ENCODE measurements at regions not wholly inside any gene's neighbourhood (a gene's known extent, or its start where the extent isn't known, plus 50 kb on each side); places are given as distances from the start of the nearest gene placed in this dataset.

DNA sequence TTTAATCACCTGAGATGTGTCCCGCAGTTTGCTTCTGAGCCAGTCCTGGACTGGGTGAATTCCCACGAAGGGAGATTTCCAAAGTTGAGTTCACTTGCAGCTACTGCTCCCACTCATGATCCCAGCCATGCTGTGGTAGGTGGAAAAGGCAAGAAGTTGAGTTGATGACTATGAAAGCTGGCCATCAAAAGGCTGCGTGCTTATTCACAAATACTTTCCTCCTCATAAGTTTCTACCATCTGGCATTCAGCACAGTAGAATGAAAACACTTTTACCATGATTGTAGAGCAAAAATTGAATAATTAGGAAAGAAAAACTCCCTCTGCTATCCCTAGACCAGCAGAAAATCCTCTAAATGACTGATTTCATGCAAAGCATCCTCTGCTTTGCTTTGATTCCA is 281.8 kb downstream of the INHBA start:
- WGBS, 2 donors (ENCODE audit: low coverage in 1 of 2), result 72 to 80% methylated on average over 1 to 3 of the region's 3 CpGs
- no peaks in the 10 kb centered on the region for H3K9me3 ChIP-seq
- no peak overlapping the region for H3K27ac ChIP-seq
- H3K4me3 ChIP-seq, result no peak overlapping the region
- intact Hi-C loops (cut with DNase I; ENCODE audit: low total_unique reads) (no loop called here), in situ Hi-C loops (cut with MboI; ENCODE audit: low pct_ligation_motif_present in 1 of 4, low pct_unique_long_range_greater_than_20kb in 1 of 4, low sequenced_read_pairs in 3 of 4) (no loop called here)
- H3K36me3 ChIP-seq, result no peaks in the 10 kb centered on the region
- TF ChIP-seq EP300 (IDR thresholded peaks at IDR 0.05; ENCODE audit: low read depth), result no peak
- no peak for TF ChIP-seq POLR2A (IDR thresholded peaks at IDR 0.05)
- TF ChIP-seq, protein P1, sequence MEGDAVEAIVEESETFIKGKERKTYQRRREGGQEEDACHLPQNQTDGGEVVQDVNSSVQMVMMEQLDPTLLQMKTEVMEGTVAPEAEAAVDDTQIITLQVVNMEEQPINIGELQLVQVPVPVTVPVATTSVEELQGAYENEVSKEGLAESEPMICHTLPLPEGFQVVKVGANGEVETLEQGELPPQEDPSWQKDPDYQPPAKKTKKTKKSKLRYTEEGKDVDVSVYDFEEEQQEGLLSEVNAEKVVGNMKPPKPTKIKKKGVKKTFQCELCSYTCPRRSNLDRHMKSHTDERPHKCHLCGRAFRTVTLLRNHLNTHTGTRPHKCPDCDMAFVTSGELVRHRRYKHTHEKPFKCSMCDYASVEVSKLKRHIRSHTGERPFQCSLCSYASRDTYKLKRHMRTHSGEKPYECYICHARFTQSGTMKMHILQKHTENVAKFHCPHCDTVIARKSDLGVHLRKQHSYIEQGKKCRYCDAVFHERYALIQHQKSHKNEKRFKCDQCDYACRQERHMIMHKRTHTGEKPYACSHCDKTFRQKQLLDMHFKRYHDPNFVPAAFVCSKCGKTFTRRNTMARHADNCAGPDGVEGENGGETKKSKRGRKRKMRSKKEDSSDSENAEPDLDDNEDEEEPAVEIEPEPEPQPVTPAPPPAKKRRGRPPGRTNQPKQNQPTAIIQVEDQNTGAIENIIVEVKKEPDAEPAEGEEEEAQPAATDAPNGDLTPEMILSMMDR (IDR thresholded peaks at IDR 0.05), result no peak
- TF ChIP-seq POLR2AphosphoS5 (IDR thresholded peaks at IDR 0.05), result no peak
- no peaks in the 10 kb centered on the region for H3K27me3 ChIP-seq
- DNase-seq, result no peak
- H3K4me1 ChIP-seq, result no peaks in the 10 kb centered on the region

DNA sequence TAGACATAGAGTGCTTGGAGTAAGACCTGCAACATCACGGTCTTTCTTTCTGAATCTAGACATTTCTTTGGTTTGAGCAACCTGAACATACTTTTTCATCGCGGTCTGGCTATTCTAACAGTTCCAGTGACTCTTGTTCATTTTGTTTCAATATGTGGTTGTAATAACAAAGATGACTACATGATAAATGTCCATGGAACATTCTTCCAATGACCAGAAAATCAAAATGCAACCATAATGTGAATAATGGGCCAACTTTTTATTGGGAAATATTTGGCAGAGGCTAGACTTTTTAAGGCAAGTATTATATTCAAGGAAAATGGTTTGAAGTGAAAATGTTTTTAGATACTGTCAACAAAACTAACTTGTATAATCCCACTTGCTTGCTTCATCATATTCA is 282.5 kb downstream of the INHBA start:
- WGBS, 2 donors (ENCODE audit: low coverage in 1 of 2), result 90 to 94% methylated on average over 3 of the region's 3 CpGs
- Histone ChIP-seq H3K9me3 (no peaks in the 10 kb centered on the region), H3K4me1 (no peaks in the 10 kb centered on the region), H3K4me3 (no peak overlapping the region), H3K27me3 (no peaks in the 10 kb centered on the region), H3K36me3 (no peaks in the 10 kb centered on the region), H3K27ac (no peak overlapping the region)
- in situ Hi-C loops (cut with MboI; ENCODE audit: low pct_ligation_motif_present in 1 of 4, low pct_unique_long_range_greater_than_20kb in 1 of 4, low sequenced_read_pairs in 3 of 4), result no loop called here
- DNase-seq, result no peak
- intact Hi-C loops (cut with DNase I; ENCODE audit: low total_unique reads), result no loop called here
- TF ChIP-seq POLR2A (IDR thresholded peaks at IDR 0.05), result no peak

DNA sequence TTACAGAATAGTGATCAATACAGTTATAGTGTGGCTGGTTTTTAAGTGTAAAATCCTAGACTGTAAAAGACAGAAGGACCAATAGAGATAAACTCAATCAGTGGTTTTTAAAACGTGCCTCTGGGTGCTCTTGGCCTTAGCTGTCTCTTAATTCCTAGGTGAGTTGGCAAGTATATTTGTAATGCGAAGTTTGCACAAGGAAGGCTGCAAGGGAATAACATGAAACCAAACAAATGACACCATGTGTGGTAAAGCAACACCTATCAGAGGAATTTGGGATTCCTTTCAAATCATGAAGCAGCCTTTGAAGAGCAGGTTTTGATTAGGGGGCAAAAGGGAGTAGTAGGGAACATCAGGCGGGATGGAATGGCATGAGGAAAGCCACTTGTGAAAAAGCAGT is 284.6 kb downstream of the INHBA start:
- Histone ChIP-seq H3K36me3 (no peaks in the 10 kb centered on the region), H3K27ac (no peak overlapping the region), H3K4me1 (no peaks in the 10 kb centered on the region), H3K4me3 (no peak overlapping the region), H3K9me3 (no peaks in the 10 kb centered on the region), H3K27me3 (no peaks in the 10 kb centered on the region)
- no peak for DNase-seq
- TF ChIP-seq POLR2AphosphoS5 (IDR thresholded peaks at IDR 0.05) (no peak), POLR2A (IDR thresholded peaks at IDR 0.05) (no peak), EP300 (IDR thresholded peaks at IDR 0.05; ENCODE audit: low read depth) (no peak)
- TF ChIP-seq, protein P1 (IDR thresholded peaks at IDR 0.05), result no peak
- 70 to 73% methylated on average over 3 of the region's 3 CpGs for WGBS, 2 donors (ENCODE audit: low coverage in 1 of 2)
- in situ Hi-C loops (cut with MboI; ENCODE audit: low pct_ligation_motif_present in 1 of 4, low pct_unique_long_range_greater_than_20kb in 1 of 4, low sequenced_read_pairs in 3 of 4), result no loop called here
- intact Hi-C loops (cut with DNase I; ENCODE audit: low total_unique reads), result no loop called here

DNA sequence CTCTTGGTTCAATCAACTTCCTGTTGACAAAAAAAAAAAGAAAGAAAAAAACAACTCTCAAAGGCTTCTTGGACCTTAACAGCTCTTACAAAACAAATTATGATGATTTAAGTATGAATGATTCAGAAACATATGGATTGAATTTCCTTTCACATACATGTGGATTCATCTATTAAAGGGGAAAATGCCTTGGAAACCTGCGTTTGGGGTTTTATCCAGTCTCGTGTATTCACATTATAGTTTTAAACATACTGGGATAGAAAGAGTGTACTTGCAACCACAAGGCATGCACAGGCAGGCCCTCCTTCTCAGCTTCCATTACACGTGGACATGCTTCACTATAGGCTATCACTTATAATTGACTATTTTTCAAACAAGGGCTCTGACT is 286.7 kb downstream of the INHBA start:
- no peak for DNase-seq
- Histone ChIP-seq H3K27ac (no peak overlapping the region), H3K4me1 (no peaks in the 10 kb centered on the region), H3K27me3 (no peaks in the 10 kb centered on the region), H3K4me3 (no peak overlapping the region), H3K9me3 (no peaks in the 10 kb centered on the region), H3K36me3 (no peaks in the 10 kb centered on the region)
- WGBS, 2 donors (ENCODE audit: low coverage in 1 of 2), result 87 to 92% methylated on average over 3 of the region's 3 CpGs
- in situ Hi-C loops (cut with MboI; ENCODE audit: low pct_ligation_motif_present in 1 of 4, low pct_unique_long_range_greater_than_20kb in 1 of 4, low sequenced_read_pairs in 3 of 4) (no loop called here), intact Hi-C loops (cut with DNase I; ENCODE audit: low total_unique reads) (no loop called here)
- TF ChIP-seq POLR2AphosphoS5 (IDR thresholded peaks at IDR 0.05) (no peak), EP300 (IDR thresholded peaks at IDR 0.05; ENCODE audit: low read depth) (no peak), POLR2A (IDR thresholded peaks at IDR 0.05) (no peak)
- TF ChIP-seq, protein P1 (IDR thresholded peaks at IDR 0.05), result no peak

DNA sequence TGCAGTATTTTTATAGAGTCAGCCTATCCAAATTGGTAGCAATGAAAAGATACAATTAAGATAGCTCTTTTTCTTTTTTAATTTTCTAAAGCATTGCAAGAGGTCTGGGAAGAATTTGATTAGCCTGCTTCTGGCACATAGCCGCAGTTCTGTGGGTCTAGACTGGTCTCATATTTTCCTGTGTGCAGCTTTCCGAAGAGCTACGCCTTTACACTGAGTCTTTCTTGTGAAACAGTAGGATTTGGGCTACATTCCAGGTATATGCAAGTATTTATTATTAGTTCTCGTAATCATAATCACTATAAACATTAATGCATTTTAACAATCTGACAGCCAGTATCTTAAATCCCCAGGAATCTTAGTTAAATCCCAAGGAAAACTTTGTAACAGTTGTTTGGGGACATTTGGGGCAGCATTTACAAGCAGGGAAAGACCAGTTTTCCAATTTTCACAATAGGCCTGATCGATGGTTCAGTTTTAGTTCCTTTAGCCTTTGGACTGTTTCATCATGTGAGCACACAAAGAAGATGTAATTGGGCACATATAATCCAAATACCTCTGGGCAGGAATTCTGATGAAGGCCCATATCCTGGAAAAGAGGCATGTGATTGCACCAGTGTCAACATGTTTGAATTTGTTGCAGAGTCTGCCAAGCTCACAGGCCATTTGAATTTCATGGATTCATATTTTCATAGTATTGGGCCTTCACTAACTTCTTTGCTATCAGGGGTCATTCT is 287.3 kb downstream of the INHBA start:
- Histone ChIP-seq H3K36me3 (no peaks in the 10 kb centered on the region), H3K27me3 (no peaks in the 10 kb centered on the region), H3K4me1 (no peaks in the 10 kb centered on the region), H3K9me3 (no peaks in the 10 kb centered on the region), H3K27ac (no peak overlapping the region), H3K4me3 (no peak overlapping the region)
- in situ Hi-C loops (cut with MboI; ENCODE audit: low pct_ligation_motif_present in 1 of 4, low pct_unique_long_range_greater_than_20kb in 1 of 4, low sequenced_read_pairs in 3 of 4), result no loop called here
- no peak for DNase-seq
- TF ChIP-seq, protein P1 (IDR thresholded peaks at IDR 0.05), result no peak
- TF ChIP-seq POLR2AphosphoS5 (IDR thresholded peaks at IDR 0.05) (no peak), EP300 (IDR thresholded peaks at IDR 0.05; ENCODE audit: low read depth) (no peak), POLR2A (IDR thresholded peaks at IDR 0.05) (no peak)
- intact Hi-C loops (cut with DNase I; ENCODE audit: low total_unique reads), result no loop called here
- 58 to 72% methylated on average over 2 to 5 of the region's 5 CpGs for WGBS, 2 donors (ENCODE audit: low coverage in 1 of 2)
